OCI-LY3 (cell line): ENCODE measurements at regions not wholly inside any gene's neighbourhood (a gene's known extent, or its start where the extent isn't known, plus 50 kb on each side); places are given as distances from the start of the nearest gene placed in this dataset.

Source experiments
- H2AFZ ChIP-seq: fragments of 200-600, 300-600 bp; shearing (Covaris generic); 2 replicates; pipeline ENCODE4 v1.6.0; 2014; ENCODE audit warnings: antibody characterized with exemption, low read depth, low read length
- H3K27ac ChIP-seq: fragments of 200-600, 300-600 bp; sonication (generic); 2 replicates; pipeline ENCODE4 v1.5.1; 2014; ENCODE audit warnings: mild to moderate bottlenecking, low read length, moderate library complexity, mixed read lengths
- H3K27me3 ChIP-seq: fragments of 200-600, 300-600 bp; sonication (generic); 2 replicates; pipeline ENCODE4 v1.6.1; 2014; ENCODE audit warnings: low read depth, low read length, mixed read lengths
- H3K36me3 ChIP-seq: fragments of 200-600, 300-600 bp; sonication (generic); replicated peaks from 2 replicates; pipeline ENCODE3; 2014; ENCODE audit warnings: low read depth, low read length, mixed read lengths
- H3K4me1 ChIP-seq: fragments of 300-600, 200-600 bp; sonication (generic); 2 replicates; pipeline ENCODE4 v1.6.1; 2014; ENCODE audit warnings: low read length, mixed read lengths
- H3K4me2 ChIP-seq: fragments of 200-600, 300-600 bp; sonication (generic); 2 replicates; pipeline ENCODE4 v1.6.1; 2014; ENCODE audit warnings: low read length, mixed read lengths
- H3K4me3 ChIP-seq: fragments of 300-600, 200-600 bp; sonication (generic); 2 replicates; pipeline ENCODE4 v1.5.1; 2014; ENCODE audit warnings: antibody characterized with exemption, mild to moderate bottlenecking, low read length, moderate library complexity
- H3K79me2 ChIP-seq: fragments of 300-600, 200-600 bp; shearing (Covaris generic); 2 replicates; pipeline ENCODE4 v1.6.1; 2014; ENCODE audit warnings: mild to moderate bottlenecking, low read length, mixed read lengths
- H3K9ac ChIP-seq: fragments of 300-600, 200-600 bp; shearing (Covaris generic); 2 replicates; pipeline ENCODE4 v1.6.0; 2014; ENCODE audit warnings: mild to moderate bottlenecking, low read length, moderate library complexity
- H3K9me3 ChIP-seq: fragments of 200-600, 300-600 bp; shearing (Covaris generic); 2 replicates; pipeline ENCODE4 v1.6.1; 2014; ENCODE audit warnings: low read length, mixed read lengths; ENCODE audit not compliant: insufficient read depth
- H4K20me1 ChIP-seq: fragments of 200-600, 300-600 bp; sonication (generic); 2 replicates; pipeline ENCODE4 v1.6.1; 2016; ENCODE audit warnings: low read length, mixed read lengths; ENCODE audit not compliant: insufficient read depth
- EZH2phosphoT487 ChIP-seq: fragments of 200-600 bp; shearing (Covaris generic); IDR thresholded peaks from 2 replicates; pipeline ENCODE4 v1.6.1; 2018; ENCODE audit warnings: antibody characterized with exemption, mixed run types, low read depth
- TF ChIP-seq, protein P1 (sequence below): fragments of 200-600, 300-600 bp; sonication (generic); IDR thresholded peaks from 2 replicates; pipeline ENCODE4 v1.5.1; 2014; ENCODE audit warnings: antibody characterized with exemption, low read length, low read depth

DNA sequence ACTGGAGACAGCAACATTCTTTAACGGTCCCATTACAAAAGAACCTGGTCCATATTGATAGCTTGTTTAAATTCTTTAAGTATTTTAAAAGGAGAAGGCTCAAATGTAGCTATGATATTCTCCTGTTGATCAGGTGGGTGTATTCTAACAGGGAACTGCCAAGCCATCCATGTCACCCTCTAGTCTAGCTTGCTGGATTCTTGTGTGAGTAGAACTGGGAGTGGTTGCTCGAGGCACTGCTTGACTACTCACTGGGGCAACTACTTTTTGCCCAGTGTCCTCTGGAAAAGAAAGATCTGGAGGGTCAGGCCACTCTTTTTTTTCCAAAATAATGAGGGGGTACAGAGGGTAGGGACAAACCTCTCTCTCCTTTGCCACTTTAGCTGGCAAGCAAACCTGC, 155.1 kb downstream of the ZNF518B start:
- no peak overlapping the region for H3K4me2 ChIP-seq
- no peaks in the 10 kb centered on the region for H4K20me1 ChIP-seq
- no peak overlapping the region for H3K27ac ChIP-seq
- peaks cover 34% of the 10 kb centered on the region for H3K27me3 ChIP-seq
- TF ChIP-seq, protein P1, sequence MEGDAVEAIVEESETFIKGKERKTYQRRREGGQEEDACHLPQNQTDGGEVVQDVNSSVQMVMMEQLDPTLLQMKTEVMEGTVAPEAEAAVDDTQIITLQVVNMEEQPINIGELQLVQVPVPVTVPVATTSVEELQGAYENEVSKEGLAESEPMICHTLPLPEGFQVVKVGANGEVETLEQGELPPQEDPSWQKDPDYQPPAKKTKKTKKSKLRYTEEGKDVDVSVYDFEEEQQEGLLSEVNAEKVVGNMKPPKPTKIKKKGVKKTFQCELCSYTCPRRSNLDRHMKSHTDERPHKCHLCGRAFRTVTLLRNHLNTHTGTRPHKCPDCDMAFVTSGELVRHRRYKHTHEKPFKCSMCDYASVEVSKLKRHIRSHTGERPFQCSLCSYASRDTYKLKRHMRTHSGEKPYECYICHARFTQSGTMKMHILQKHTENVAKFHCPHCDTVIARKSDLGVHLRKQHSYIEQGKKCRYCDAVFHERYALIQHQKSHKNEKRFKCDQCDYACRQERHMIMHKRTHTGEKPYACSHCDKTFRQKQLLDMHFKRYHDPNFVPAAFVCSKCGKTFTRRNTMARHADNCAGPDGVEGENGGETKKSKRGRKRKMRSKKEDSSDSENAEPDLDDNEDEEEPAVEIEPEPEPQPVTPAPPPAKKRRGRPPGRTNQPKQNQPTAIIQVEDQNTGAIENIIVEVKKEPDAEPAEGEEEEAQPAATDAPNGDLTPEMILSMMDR = no peak
- TF ChIP-seq EZH2phosphoT487 = no peak
- H3K9me3 ChIP-seq = no peaks in the 10 kb centered on the region
- no peak overlapping the region for H3K9ac ChIP-seq
- H2AFZ ChIP-seq = no peak overlapping the region
- no peaks in the 10 kb centered on the region for H3K36me3 ChIP-seq
- no peak overlapping the region for H3K4me3 ChIP-seq
- H3K4me1 ChIP-seq = no peaks in the 10 kb centered on the region
- no peaks in the 10 kb centered on the region for H3K79me2 ChIP-seq

DNA sequence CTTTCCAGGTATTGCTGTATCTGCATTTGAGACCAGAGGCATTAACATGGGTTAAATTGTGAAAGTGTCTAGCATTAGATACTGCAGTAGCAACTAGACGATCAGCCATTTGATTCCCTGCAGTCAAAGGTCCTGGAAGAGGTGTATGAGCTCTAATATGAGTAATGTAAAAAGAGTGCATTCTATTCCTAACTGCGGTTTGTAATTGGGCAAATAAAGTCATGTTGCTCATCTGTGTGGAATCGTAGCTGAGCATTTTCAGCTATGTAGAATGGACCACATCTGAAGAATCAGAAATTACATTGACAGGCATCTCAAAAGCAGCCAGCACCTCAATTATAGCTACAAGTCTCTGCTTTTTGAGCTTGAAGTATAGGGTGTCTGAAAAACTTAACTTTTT, 157.6 kb downstream of the ZNF518B start:
- Histone ChIP-seq H3K9ac (no peak overlapping the region), H4K20me1 (no peaks in the 10 kb centered on the region), H3K27ac (no peak overlapping the region), H3K36me3 (no peaks in the 10 kb centered on the region), H3K79me2 (no peaks in the 10 kb centered on the region), H3K4me2 (no peak overlapping the region), H3K4me1 (no peaks in the 10 kb centered on the region), H3K4me3 (no peak overlapping the region), H3K27me3 (peaks cover 24% of the 10 kb centered on the region), H2AFZ (no peak overlapping the region), H3K9me3 (no peaks in the 10 kb centered on the region)
- no peak for TF ChIP-seq EZH2phosphoT487
- TF ChIP-seq, protein P1 = no peak

DNA sequence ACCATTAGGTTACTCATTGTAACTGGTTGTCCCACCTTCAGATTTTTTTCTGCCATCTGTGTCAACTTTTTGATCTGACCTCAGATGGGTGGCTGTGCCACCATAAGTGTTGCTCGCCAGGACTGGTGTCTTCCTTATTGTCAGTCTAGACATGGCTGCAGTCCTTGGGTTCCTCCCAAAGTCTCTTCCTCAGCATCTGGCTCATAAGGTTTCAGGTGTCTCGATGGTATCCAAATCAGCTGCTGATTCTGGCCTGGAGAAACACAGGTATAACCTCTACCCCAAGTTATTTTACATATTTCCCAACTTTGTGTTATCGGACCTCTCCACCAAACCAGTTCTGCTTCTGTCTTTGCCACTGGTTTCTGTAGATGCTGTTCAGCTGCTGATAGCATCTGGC, 158.5 kb downstream of the ZNF518B start:
- no peak overlapping the region for H3K9ac ChIP-seq
- no peaks in the 10 kb centered on the region for H3K79me2 ChIP-seq
- H3K27me3 ChIP-seq = peaks cover 19% of the 10 kb centered on the region
- H3K9me3 ChIP-seq = no peaks in the 10 kb centered on the region
- no peak overlapping the region for H3K27ac ChIP-seq
- no peaks in the 10 kb centered on the region for H4K20me1 ChIP-seq
- no peaks in the 10 kb centered on the region for H3K4me1 ChIP-seq
- H3K36me3 ChIP-seq = no peaks in the 10 kb centered on the region
- no peak for TF ChIP-seq EZH2phosphoT487
- TF ChIP-seq, protein P1 = no peak
- H2AFZ ChIP-seq = no peak overlapping the region
- H3K4me3 ChIP-seq = no peak overlapping the region
- no peak overlapping the region for H3K4me2 ChIP-seq

DNA sequence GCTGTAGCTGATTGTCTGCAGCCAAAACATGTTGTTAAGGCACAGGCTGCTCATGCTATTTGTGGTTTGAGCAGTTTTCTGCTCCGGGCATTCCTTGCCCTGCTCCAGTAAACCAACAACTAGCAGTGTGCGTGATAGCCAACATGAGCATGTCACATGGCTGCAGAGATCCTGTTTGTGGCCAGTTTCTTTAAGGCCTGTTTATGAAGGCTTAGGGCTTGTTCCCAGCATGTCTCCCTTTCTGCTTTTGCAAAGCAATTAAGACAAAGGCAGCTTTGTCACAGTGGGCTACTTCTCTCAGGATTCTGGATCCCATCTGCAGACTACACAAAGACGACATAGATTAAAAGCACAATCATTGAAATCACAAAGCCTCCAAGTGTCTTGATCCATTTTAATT, 160.5 kb downstream of the ZNF518B start:
- TF ChIP-seq, protein P1 = no peak
- TF ChIP-seq EZH2phosphoT487 = no peak
- Histone ChIP-seq H3K27ac (no peak overlapping the region), H3K36me3 (no peaks in the 10 kb centered on the region), H3K4me1 (no peaks in the 10 kb centered on the region), H3K27me3 (peaks cover 32% of the 10 kb centered on the region), H2AFZ (no peak overlapping the region), H3K79me2 (no peaks in the 10 kb centered on the region), H3K4me3 (no peak overlapping the region), H3K4me2 (no peak overlapping the region), H4K20me1 (no peaks in the 10 kb centered on the region), H3K9ac (no peak overlapping the region), H3K9me3 (no peaks in the 10 kb centered on the region)
